DMS53 treated with DMSO at 0.1 percent for 48 hours (cell line): ENCODE measurements at regions not wholly inside any gene's neighbourhood (a gene's known extent, or its start where the extent isn't known, plus 50 kb on each side); places are given as distances from the start of the nearest gene placed in this dataset.
"Not testable (repeated sequence)": the region's sequence is repeated elsewhere in the genome, so short reads cannot be mapped to it uniquely, and the experiment has no call there.

Experiments used
- DNase-seq: peaks from one replicate; lab custom pipeline; 2025; ENCODE audit not compliant: unreplicated experiment; lab: John Stamatoyannopoulos, UW

GRCh38 chr2:216776066-216776850 is 80.9 kb upstream of the IGFBP5 start:
- DNase-seq: no peak

GRCh38 chr2:216775043-216775453 is 79.7 kb upstream of the IGFBP5 start:
- peak; percentile 73 for DNase-seq

- no peak for DNase-seq
These were observed 79.3 kb upstream of the IGFBP5 start for GRCh38 chr2:216774620-216775019.

GRCh38 chr2:216774180-216774579 is 78.8 kb upstream of the IGFBP5 start:
- DNase-seq: no peak

GRCh38 chr2:216773072-216773471 is 77.7 kb upstream of the IGFBP5 start:
- DNase-seq: no peak

GRCh38 chr2:216770717-216771116 is 75.4 kb upstream of the IGFBP5 start:
- no peak for DNase-seq

- DNase-seq: no peak
These were observed 74.7 kb upstream of the IGFBP5 start for GRCh38 chr2:216770050-216770449.

- DNase-seq: no peak
These were observed 74.3 kb upstream of the IGFBP5 start for GRCh38 chr2:216769626-216770025.

GRCh38 chr2:216768908-216769411 is 73.6 kb upstream of the IGFBP5 start:
- no peak for DNase-seq

- peak; percentile 86 for DNase-seq
These were observed 70.5 kb upstream of the IGFBP5 start for GRCh38 chr2:216765761-216766262.

- DNase-seq: no peak
These were observed 68.0 kb upstream of the IGFBP5 start for GRCh38 chr2:216763396-216763795.

- DNase-seq: no peak
These were observed 66.5 kb upstream of the IGFBP5 start for GRCh38 chr2:216761809-216762208.

- peak; percentile 47 for DNase-seq
These were observed 65.8 kb upstream of the IGFBP5 start for GRCh38 chr2:216761133-216761532.

- no peak for DNase-seq
These were observed 63.2 kb upstream of the IGFBP5 start for GRCh38 chr2:216758256-216759155.

GRCh38 chr2:216757532-216757931 is 62.2 kb upstream of the IGFBP5 start:
- no peak for DNase-seq

- no peak for DNase-seq
These were observed 61.1 kb upstream of the IGFBP5 start for GRCh38 chr2:216756435-216756834.

GRCh38 chr2:216754812-216755211 is 59.5 kb upstream of the IGFBP5 start:
- no peak for DNase-seq

GRCh38 chr2:216754336-216754735 is 59.0 kb upstream of the IGFBP5 start:
- no peak for DNase-seq

- no peak for DNase-seq
These were observed 57.6 kb upstream of the IGFBP5 start for GRCh38 chr2:216752855-216753505.

- DNase-seq: not testable (repeated sequence)
These were observed 55.4 kb upstream of the IGFBP5 start for GRCh38 chr2:216750750-216751149.

- not testable (repeated sequence) for DNase-seq
These were observed 50.9 kb upstream of the IGFBP5 start for GRCh38 chr2:216746268-216746667.
